Smooth muscle cell (in vitro differentiated cells): ENCODE measurements at regions not wholly inside any gene's neighbourhood (a gene's known extent, or its start where the extent isn't known, plus 50 kb on each side); places are given as distances from the start of the nearest gene placed in this dataset.

ENCODE experiments used
- DNase-seq: peaks from one replicate; lab custom pipeline; 2025; ENCODE audit not compliant: unreplicated experiment; lab: John Stamatoyannopoulos, UW
- H2AFZ ChIP-seq: fragments of 200-600 bp; sonication (generic); 2 replicates; pipeline ENCODE4 v1.6.0; 2016; ENCODE audit warnings: antibody characterized with exemption, low read depth, mild to moderate bottlenecking
- H3F3A ChIP-seq: fragments of 200-600 bp; sonication (generic); 2 replicates; pipeline ENCODE4 v1.6.0; 2017; ENCODE audit warnings: antibody characterized with exemption, low read depth
- H3K27ac ChIP-seq: fragments of 200-600 bp; sonication (generic); 2 replicates; pipeline ENCODE4 v1.5.1; 2016; ENCODE audit warnings: low read depth, mild to moderate bottlenecking
- H3K27me3 ChIP-seq: fragments of 200-600 bp; sonication (generic); 2 replicates; pipeline ENCODE4 v1.6.1; 2016; ENCODE audit warnings: low read depth, mild to moderate bottlenecking
- H3K36me3 ChIP-seq: fragments of 200-600 bp; sonication (generic); 2 replicates; pipeline ENCODE4 v1.5.1; 2016; ENCODE audit warnings: low read depth
- H3K4me1 ChIP-seq: fragments of 200-600 bp; sonication (generic); 2 replicates; pipeline ENCODE4 v1.5.1; 2016; ENCODE audit warnings: low read depth
- H3K4me2 ChIP-seq: fragments of 200-600 bp; sonication (generic); 2 replicates; pipeline ENCODE4 v1.6.0; 2016; ENCODE audit warnings: mild to moderate bottlenecking
- H3K4me3 ChIP-seq: fragments of 200-600 bp; sonication (generic); 2 replicates; pipeline ENCODE4 v1.5.1; 2016; ENCODE audit warnings: mild to moderate bottlenecking
- H3K79me2 ChIP-seq: fragments of 200-600 bp; sonication (generic); 2 replicates; pipeline ENCODE4 v1.6.0; 2016; ENCODE audit warnings: low read depth, mild to moderate bottlenecking
- H3K9ac ChIP-seq: fragments of 200-600 bp; sonication (generic); 2 replicates; pipeline ENCODE4 v1.6.0; 2016; ENCODE audit warnings: low read depth
- H3K9me3 ChIP-seq: fragments of 200-600 bp; sonication (generic); replicated peaks from 2 replicates; pipeline ENCODE4 v1.5.1; 2016; ENCODE audit warnings: low read depth
- H4K20me1 ChIP-seq: fragments of 200-600 bp; sonication (generic); 2 replicates; pipeline ENCODE4 v1.6.0; 2016; ENCODE audit warnings: low read depth
- CTCF ChIP-seq: fragments of 200-600 bp; sonication (generic); IDR thresholded peaks from 2 replicates; pipeline ENCODE4 v1.5.1; 2017; ENCODE audit warnings: borderline replicate concordance, mild to moderate bottlenecking, antibody characterized with exemption; ENCODE audit not compliant: insufficient read depth, poor library complexity, severe bottlenecking
- WGBS: methylation state at CpG from one replicate; pipeline ENCODE4 v1.1.7; 2016; ENCODE audit warnings: low lambda C conversion rate; 5-methylcytosine and 5-hydroxymethylcytosine counted together

GRCh38 chr15:66860844-66861243, 158.8 kb downstream of the SMAD6 start:
- no peaks in the 10 kb centered on the region for H3K36me3 ChIP-seq
- no peaks in the 10 kb centered on the region for H3K9me3 ChIP-seq
- peaks cover 10% of the 10 kb centered on the region for H3K79me2 ChIP-seq
- no peak overlapping the region for H3K4me3 ChIP-seq
- H3K4me1 ChIP-seq: no peaks in the 10 kb centered on the region
- no peak for DNase-seq
- no peaks in the 10 kb centered on the region for H4K20me1 ChIP-seq
- no peak overlapping the region for H3K4me2 ChIP-seq
- H3K9ac ChIP-seq: no peak overlapping the region
- WGBS: 100% methylated on average over 3 of the region's 3 CpGs
- H3F3A ChIP-seq: no peaks in the 10 kb centered on the region
- H3K27me3 ChIP-seq: no peaks in the 10 kb centered on the region
- H3K27ac ChIP-seq: no peak overlapping the region
- TF ChIP-seq CTCF: no peak
- no peak overlapping the region for H2AFZ ChIP-seq

GRCh38 chr15:66862111-66862939, 160.3 kb downstream of the SMAD6 start:
- H3K36me3 ChIP-seq: no peaks in the 10 kb centered on the region
- H3K27ac ChIP-seq: no peak overlapping the region
- TF ChIP-seq CTCF: no peak
- H3K79me2 ChIP-seq: peaks cover 8% of the 10 kb centered on the region
- H2AFZ ChIP-seq: no peak overlapping the region
- no peak overlapping the region for H3K4me2 ChIP-seq
- no peaks in the 10 kb centered on the region for H3K27me3 ChIP-seq
- no peaks in the 10 kb centered on the region for H3K9me3 ChIP-seq
- H3K4me3 ChIP-seq: no peak overlapping the region
- DNase-seq: no peak
- no peak overlapping the region for H3K9ac ChIP-seq
- no peaks in the 10 kb centered on the region for H4K20me1 ChIP-seq
- WGBS: 87% methylated on average over 10 of the region's 10 CpGs
- H3K4me1 ChIP-seq: no peaks in the 10 kb centered on the region
- H3F3A ChIP-seq: no peaks in the 10 kb centered on the region

GRCh38 chr15:66862940-66863335, 160.9 kb downstream of the SMAD6 start:
- H2AFZ ChIP-seq: no peak overlapping the region
- no peaks in the 10 kb centered on the region for H3K4me1 ChIP-seq
- H3K9ac ChIP-seq: no peak overlapping the region
- no peaks in the 10 kb centered on the region for H4K20me1 ChIP-seq
- 13% methylated on average over 9 of the region's 9 CpGs for WGBS
- H3K27ac ChIP-seq: no peak overlapping the region
- TF ChIP-seq CTCF: peak; percentile 93
- H3K4me2 ChIP-seq: no peak overlapping the region
- H3K36me3 ChIP-seq: no peaks in the 10 kb centered on the region
- peaks cover 2% of the 10 kb centered on the region for H3K79me2 ChIP-seq
- no peaks in the 10 kb centered on the region for H3F3A ChIP-seq
- H3K27me3 ChIP-seq: no peaks in the 10 kb centered on the region
- peak; percentile 54 for DNase-seq
- H3K4me3 ChIP-seq: no peak overlapping the region
- H3K9me3 ChIP-seq: no peaks in the 10 kb centered on the region
